ENCODE measurements at regions not wholly inside any gene's neighbourhood (a gene's known extent, or its start where the extent isn't known, plus 50 kb on each side); places are given as distances from the start of the nearest gene placed in this dataset.

DNA sequence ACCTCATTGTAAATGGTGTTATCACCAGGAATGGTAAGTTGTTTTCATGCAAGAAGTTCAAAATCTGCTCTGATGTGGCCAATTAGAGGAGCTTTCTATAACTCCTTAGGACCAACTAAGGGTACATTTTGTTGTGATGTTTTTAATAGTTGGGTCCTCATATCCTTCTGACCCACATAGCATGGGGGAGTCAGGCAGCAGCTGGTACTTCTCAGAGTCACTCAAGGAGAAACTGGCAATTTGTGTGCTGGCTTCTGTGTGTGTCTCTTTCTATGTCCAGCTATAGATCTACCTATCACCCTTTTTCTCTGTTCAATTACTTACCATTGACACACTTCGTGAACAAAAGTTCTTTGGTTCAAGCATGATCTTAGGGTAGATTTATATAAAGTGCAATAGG lies 194.3 kb upstream of the TENM3 start:
- H3K9ac ChIP-seq (ENCODE audit: low read depth in 1 of 2, low read length in 2 of 2) = no peak overlapping the region
- no peaks in the 10 kb centered on the region for H3K4me1 ChIP-seq (ENCODE audit: control insufficient read depth in 1 of 2, insufficient read depth in 2 of 2, low read length in 2 of 2)
- no peaks in the 10 kb centered on the region for H3K27me3 ChIP-seq (ENCODE audit: control insufficient read depth in 1 of 2, insufficient read depth in 2 of 2, low read length in 2 of 2)
- H3K36me3 ChIP-seq (ENCODE audit: control insufficient read depth in 1 of 2, insufficient read depth in 2 of 2, low read length in 2 of 2) = no peaks in the 10 kb centered on the region
- H3K27ac ChIP-seq (ENCODE audit: low read depth, low read length) = no peak overlapping the region
- H3K4me3 ChIP-seq (ENCODE audit: low read depth in 1 of 2, low read length in 2 of 2) = no peak overlapping the region
- no peaks in the 10 kb centered on the region for H3K9me3 ChIP-seq (ENCODE audit: control insufficient read depth in 1 of 2, low read length in 2 of 2)

DNA sequence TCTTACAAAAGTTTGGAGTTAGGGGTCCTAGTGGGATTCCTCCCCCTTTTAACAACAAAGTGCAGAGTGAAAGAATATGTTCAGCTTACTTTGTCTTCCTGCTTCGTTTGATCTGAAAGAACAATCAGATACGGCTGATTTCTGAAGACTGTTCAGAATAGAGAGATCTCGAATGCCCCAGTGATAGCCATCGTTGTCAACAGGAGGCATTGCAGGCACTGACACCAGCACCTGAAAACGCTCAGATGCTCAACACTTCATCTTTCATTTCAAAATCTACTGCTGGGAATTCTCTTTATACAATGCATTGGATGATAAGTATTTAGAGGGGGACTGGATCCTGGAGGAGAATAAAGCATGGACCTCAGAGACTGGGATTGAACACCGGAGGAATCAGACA lies 186.3 kb upstream of the TENM3 start:
- Histone ChIP-seq H3K4me1 (ENCODE audit: control insufficient read depth in 1 of 2, insufficient read depth in 2 of 2, low read length in 2 of 2) (no peaks in the 10 kb centered on the region), H3K9me3 (ENCODE audit: control insufficient read depth in 1 of 2, low read length in 2 of 2) (no peaks in the 10 kb centered on the region), H3K27me3 (ENCODE audit: control insufficient read depth in 1 of 2, insufficient read depth in 2 of 2, low read length in 2 of 2) (no peaks in the 10 kb centered on the region), H3K9ac (ENCODE audit: low read depth in 1 of 2, low read length in 2 of 2) (no peak overlapping the region), H3K36me3 (ENCODE audit: control insufficient read depth in 1 of 2, insufficient read depth in 2 of 2, low read length in 2 of 2) (no peaks in the 10 kb centered on the region), H3K4me3 (ENCODE audit: low read depth in 1 of 2, low read length in 2 of 2) (no peak overlapping the region), H3K27ac (ENCODE audit: low read depth, low read length) (no peak overlapping the region)

DNA sequence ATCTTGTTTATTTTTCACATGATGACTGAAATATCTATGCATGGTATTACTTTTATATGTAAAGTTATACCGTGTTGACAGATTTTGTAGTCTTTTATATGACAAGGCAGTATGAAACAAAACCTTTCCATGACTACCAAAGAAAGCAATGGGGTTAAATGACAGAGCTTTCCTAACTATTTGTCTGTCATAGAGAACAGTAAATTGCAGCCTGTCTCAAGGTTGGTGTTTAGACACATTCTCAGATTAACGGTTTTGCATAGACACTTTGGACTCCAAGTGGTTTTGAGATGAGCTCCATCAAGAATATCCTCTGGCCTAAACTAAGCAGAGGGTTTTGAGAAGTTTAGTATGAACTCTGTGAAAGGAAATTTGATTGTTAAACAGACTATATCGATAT lies 180.7 kb upstream of the TENM3 start:
- Histone ChIP-seq H3K36me3 (ENCODE audit: control insufficient read depth in 1 of 2, insufficient read depth in 2 of 2, low read length in 2 of 2) (no peaks in the 10 kb centered on the region), H3K4me3 (ENCODE audit: low read depth in 1 of 2, low read length in 2 of 2) (no peak overlapping the region), H3K9ac (ENCODE audit: low read depth in 1 of 2, low read length in 2 of 2) (no peak overlapping the region), H3K27me3 (ENCODE audit: control insufficient read depth in 1 of 2, insufficient read depth in 2 of 2, low read length in 2 of 2) (no peaks in the 10 kb centered on the region), H3K27ac (ENCODE audit: low read depth, low read length) (no peak overlapping the region), H3K9me3 (ENCODE audit: control insufficient read depth in 1 of 2, low read length in 2 of 2) (no peaks in the 10 kb centered on the region), H3K4me1 (ENCODE audit: control insufficient read depth in 1 of 2, insufficient read depth in 2 of 2, low read length in 2 of 2) (no peaks in the 10 kb centered on the region)

DNA sequence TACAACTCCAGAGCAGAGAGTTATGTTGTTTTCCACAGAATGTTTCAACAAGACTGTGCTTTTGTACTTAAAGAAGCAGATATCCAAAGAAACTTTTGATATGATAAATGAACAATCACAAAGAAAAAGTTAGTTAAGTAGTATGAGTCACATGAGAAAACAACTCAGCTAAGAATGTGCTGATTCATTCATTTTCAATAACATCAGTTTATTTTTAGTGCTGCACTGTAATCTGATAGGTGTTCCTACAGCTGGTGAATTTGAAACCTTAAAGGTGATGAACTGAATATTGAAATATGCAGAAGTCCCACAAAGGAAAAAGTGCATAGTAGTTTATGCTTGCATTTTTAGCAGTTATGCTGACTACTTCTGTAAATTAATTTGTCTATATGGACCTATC lies 180.3 kb upstream of the TENM3 start:
- H3K4me3 ChIP-seq (ENCODE audit: low read depth in 1 of 2, low read length in 2 of 2) = no peak overlapping the region
- H3K9ac ChIP-seq (ENCODE audit: low read depth in 1 of 2, low read length in 2 of 2) = no peak overlapping the region
- no peak overlapping the region for H3K27ac ChIP-seq (ENCODE audit: low read depth, low read length)
- H3K9me3 ChIP-seq (ENCODE audit: control insufficient read depth in 1 of 2, low read length in 2 of 2) = no peaks in the 10 kb centered on the region
- H3K27me3 ChIP-seq (ENCODE audit: control insufficient read depth in 1 of 2, insufficient read depth in 2 of 2, low read length in 2 of 2) = no peaks in the 10 kb centered on the region
- no peaks in the 10 kb centered on the region for H3K4me1 ChIP-seq (ENCODE audit: control insufficient read depth in 1 of 2, insufficient read depth in 2 of 2, low read length in 2 of 2)
- no peaks in the 10 kb centered on the region for H3K36me3 ChIP-seq (ENCODE audit: control insufficient read depth in 1 of 2, insufficient read depth in 2 of 2, low read length in 2 of 2)

DNA sequence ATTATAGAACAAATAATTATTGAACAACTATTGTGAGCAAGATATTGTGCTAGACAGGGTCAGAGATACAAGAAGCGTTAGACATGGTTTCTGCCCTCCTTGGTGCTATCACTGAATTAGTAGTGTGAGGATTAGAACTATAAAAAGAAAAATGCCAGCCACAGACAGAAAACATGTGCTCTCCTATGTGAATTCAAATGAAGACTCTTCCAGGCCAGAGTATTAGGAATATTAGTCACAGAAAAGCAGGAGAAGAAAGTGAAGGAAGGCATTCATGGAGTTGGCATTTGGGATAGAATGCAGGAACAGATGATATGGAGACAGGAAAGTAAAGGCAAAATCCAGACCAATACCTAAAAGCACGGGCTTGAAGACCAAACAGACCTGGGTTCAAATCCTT lies 179.6 kb upstream of the TENM3 start:
- H3K4me1 ChIP-seq (ENCODE audit: control insufficient read depth in 1 of 2, insufficient read depth in 2 of 2, low read length in 2 of 2) = no peaks in the 10 kb centered on the region
- H3K27me3 ChIP-seq (ENCODE audit: control insufficient read depth in 1 of 2, insufficient read depth in 2 of 2, low read length in 2 of 2) = no peaks in the 10 kb centered on the region
- no peak overlapping the region for H3K27ac ChIP-seq (ENCODE audit: low read depth, low read length)
- H3K36me3 ChIP-seq (ENCODE audit: control insufficient read depth in 1 of 2, insufficient read depth in 2 of 2, low read length in 2 of 2) = no peaks in the 10 kb centered on the region
- no peaks in the 10 kb centered on the region for H3K9me3 ChIP-seq (ENCODE audit: control insufficient read depth in 1 of 2, low read length in 2 of 2)
- no peak overlapping the region for H3K4me3 ChIP-seq (ENCODE audit: low read depth in 1 of 2, low read length in 2 of 2)
- H3K9ac ChIP-seq (ENCODE audit: low read depth in 1 of 2, low read length in 2 of 2) = no peak overlapping the region

DNA sequence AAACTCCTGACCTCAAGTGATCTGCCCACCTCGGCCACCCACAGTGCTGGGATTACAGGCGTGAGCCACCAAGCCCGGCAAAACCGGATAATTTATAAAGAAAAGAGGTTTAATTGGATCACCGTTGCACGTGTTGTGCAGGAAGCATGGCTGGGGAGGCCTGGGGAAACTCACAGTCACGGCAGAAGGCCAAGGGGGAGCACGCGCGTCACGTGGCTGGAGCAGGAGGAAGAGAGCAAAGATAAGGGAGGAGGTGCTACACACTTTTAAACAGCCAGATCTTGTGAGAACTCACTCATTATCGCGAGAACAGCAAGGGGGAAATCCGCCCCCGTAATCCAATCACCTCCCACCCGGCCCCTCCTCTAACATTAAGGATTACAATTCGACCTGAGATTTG lies 177.9 kb upstream of the TENM3 start:
- Histone ChIP-seq H3K9ac (ENCODE audit: low read depth in 1 of 2, low read length in 2 of 2) (no peak overlapping the region), H3K36me3 (ENCODE audit: control insufficient read depth in 1 of 2, insufficient read depth in 2 of 2, low read length in 2 of 2) (no peaks in the 10 kb centered on the region), H3K27ac (ENCODE audit: low read depth, low read length) (no peak overlapping the region), H3K4me1 (ENCODE audit: control insufficient read depth in 1 of 2, insufficient read depth in 2 of 2, low read length in 2 of 2) (no peaks in the 10 kb centered on the region), H3K9me3 (ENCODE audit: control insufficient read depth in 1 of 2, low read length in 2 of 2) (no peaks in the 10 kb centered on the region), H3K4me3 (ENCODE audit: low read depth in 1 of 2, low read length in 2 of 2) (no peak overlapping the region), H3K27me3 (ENCODE audit: control insufficient read depth in 1 of 2, insufficient read depth in 2 of 2, low read length in 2 of 2) (no peaks in the 10 kb centered on the region)

DNA sequence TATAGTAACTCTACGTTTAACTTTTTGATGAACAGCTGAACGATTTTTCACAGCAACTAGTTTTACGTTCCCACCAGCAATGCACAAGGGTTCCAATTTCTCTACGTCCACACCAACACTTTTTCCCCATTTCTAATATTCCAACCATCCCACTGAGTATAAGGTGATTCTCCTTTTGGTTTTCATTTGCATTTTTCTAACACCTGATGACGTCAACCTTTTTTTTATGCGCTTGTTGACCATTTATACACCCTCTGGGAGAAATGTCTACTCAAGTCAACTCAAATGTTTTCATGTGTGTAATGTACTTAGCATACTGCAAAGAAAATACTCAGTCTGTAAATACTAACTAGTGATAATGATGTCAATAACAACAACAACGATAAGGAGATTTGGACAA lies 177.2 kb upstream of the TENM3 start:
- no peaks in the 10 kb centered on the region for H3K27me3 ChIP-seq (ENCODE audit: control insufficient read depth in 1 of 2, insufficient read depth in 2 of 2, low read length in 2 of 2)
- no peaks in the 10 kb centered on the region for H3K4me1 ChIP-seq (ENCODE audit: control insufficient read depth in 1 of 2, insufficient read depth in 2 of 2, low read length in 2 of 2)
- H3K4me3 ChIP-seq (ENCODE audit: low read depth in 1 of 2, low read length in 2 of 2) = no peak overlapping the region
- no peaks in the 10 kb centered on the region for H3K36me3 ChIP-seq (ENCODE audit: control insufficient read depth in 1 of 2, insufficient read depth in 2 of 2, low read length in 2 of 2)
- H3K9ac ChIP-seq (ENCODE audit: low read depth in 1 of 2, low read length in 2 of 2) = no peak overlapping the region
- H3K27ac ChIP-seq (ENCODE audit: low read depth, low read length) = no peak overlapping the region
- no peaks in the 10 kb centered on the region for H3K9me3 ChIP-seq (ENCODE audit: control insufficient read depth in 1 of 2, low read length in 2 of 2)

DNA sequence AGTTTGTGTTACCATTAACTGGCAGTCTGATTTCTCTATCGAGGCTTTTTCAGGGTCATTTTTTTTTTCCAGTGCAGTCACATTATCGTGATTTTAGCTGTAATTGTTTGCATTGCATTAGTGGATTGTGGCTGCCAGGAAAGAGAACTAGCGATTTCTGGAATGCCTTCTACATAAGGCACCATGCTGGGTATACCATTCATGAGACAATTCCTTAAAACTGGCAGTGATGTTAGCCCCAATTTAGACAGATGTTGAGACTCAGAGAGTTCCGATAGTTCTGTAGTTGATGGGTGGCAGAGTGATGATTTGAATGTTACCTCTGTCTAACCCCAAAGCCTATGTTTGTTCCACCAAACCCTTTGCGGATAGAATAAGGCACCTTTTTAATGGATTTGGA lies 175.4 kb upstream of the TENM3 start:
- Histone ChIP-seq H3K27me3 (ENCODE audit: control insufficient read depth in 1 of 2, insufficient read depth in 2 of 2, low read length in 2 of 2) (no peaks in the 10 kb centered on the region), H3K4me1 (ENCODE audit: control insufficient read depth in 1 of 2, insufficient read depth in 2 of 2, low read length in 2 of 2) (no peaks in the 10 kb centered on the region), H3K27ac (ENCODE audit: low read depth, low read length) (no peak overlapping the region), H3K36me3 (ENCODE audit: control insufficient read depth in 1 of 2, insufficient read depth in 2 of 2, low read length in 2 of 2) (no peaks in the 10 kb centered on the region), H3K4me3 (ENCODE audit: low read depth in 1 of 2, low read length in 2 of 2) (no peak overlapping the region), H3K9ac (ENCODE audit: low read depth in 1 of 2, low read length in 2 of 2) (no peak overlapping the region), H3K9me3 (ENCODE audit: control insufficient read depth in 1 of 2, low read length in 2 of 2) (no peaks in the 10 kb centered on the region)

DNA sequence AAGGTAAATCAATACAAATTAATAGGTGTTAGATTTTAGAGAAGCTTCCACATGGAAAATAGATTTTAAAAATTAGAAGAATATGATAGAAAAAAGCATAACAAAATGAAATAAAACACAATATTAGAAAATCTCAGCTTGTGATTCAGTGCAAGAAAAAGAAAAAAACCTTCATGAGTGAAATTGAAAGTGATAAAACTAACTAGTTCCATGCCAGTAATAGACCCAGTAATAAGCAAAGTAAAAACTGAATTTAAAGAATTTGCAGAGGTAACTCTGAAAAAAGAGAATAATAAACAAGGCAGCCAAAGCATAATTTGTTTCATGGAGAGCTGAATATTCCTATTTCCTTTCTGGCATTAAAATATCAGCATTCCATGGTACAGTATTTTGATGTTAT lies 174.3 kb upstream of the TENM3 start:
- no peaks in the 10 kb centered on the region for H3K9me3 ChIP-seq (ENCODE audit: control insufficient read depth in 1 of 2, low read length in 2 of 2)
- H3K27ac ChIP-seq (ENCODE audit: low read depth, low read length) = no peak overlapping the region
- H3K9ac ChIP-seq (ENCODE audit: low read depth in 1 of 2, low read length in 2 of 2) = no peak overlapping the region
- H3K36me3 ChIP-seq (ENCODE audit: control insufficient read depth in 1 of 2, insufficient read depth in 2 of 2, low read length in 2 of 2) = no peaks in the 10 kb centered on the region
- no peaks in the 10 kb centered on the region for H3K4me1 ChIP-seq (ENCODE audit: control insufficient read depth in 1 of 2, insufficient read depth in 2 of 2, low read length in 2 of 2)
- no peaks in the 10 kb centered on the region for H3K27me3 ChIP-seq (ENCODE audit: control insufficient read depth in 1 of 2, insufficient read depth in 2 of 2, low read length in 2 of 2)
- H3K4me3 ChIP-seq (ENCODE audit: low read depth in 1 of 2, low read length in 2 of 2) = no peak overlapping the region

DNA sequence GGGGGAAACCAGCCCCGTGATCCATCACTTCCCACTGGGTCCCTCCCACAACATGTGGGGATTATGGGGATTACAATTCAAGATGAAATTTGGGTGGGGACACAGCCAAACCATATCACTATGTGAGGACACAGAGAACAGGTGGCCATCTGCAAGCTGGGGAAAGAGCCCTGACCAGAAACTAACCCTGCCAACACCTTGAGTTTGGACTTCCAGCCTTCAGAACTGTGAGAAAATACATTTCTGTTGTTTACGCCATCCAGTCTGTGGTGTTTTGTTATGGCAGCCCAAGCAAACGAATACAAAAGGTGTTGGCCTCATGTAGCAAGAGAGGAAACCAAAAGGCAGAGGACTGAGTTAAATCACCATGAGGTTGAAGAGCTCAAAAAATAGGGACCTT lies 169.9 kb upstream of the TENM3 start:
- H3K4me3 ChIP-seq (ENCODE audit: low read depth in 1 of 2, low read length in 2 of 2) = no peak overlapping the region
- H3K27me3 ChIP-seq (ENCODE audit: control insufficient read depth in 1 of 2, insufficient read depth in 2 of 2, low read length in 2 of 2) = no peaks in the 10 kb centered on the region
- H3K4me1 ChIP-seq (ENCODE audit: control insufficient read depth in 1 of 2, insufficient read depth in 2 of 2, low read length in 2 of 2) = no peaks in the 10 kb centered on the region
- no peaks in the 10 kb centered on the region for H3K9me3 ChIP-seq (ENCODE audit: control insufficient read depth in 1 of 2, low read length in 2 of 2)
- H3K36me3 ChIP-seq (ENCODE audit: control insufficient read depth in 1 of 2, insufficient read depth in 2 of 2, low read length in 2 of 2) = no peaks in the 10 kb centered on the region
- no peak overlapping the region for H3K27ac ChIP-seq (ENCODE audit: low read depth, low read length)
- H3K9ac ChIP-seq (ENCODE audit: low read depth in 1 of 2, low read length in 2 of 2) = no peak overlapping the region

DNA sequence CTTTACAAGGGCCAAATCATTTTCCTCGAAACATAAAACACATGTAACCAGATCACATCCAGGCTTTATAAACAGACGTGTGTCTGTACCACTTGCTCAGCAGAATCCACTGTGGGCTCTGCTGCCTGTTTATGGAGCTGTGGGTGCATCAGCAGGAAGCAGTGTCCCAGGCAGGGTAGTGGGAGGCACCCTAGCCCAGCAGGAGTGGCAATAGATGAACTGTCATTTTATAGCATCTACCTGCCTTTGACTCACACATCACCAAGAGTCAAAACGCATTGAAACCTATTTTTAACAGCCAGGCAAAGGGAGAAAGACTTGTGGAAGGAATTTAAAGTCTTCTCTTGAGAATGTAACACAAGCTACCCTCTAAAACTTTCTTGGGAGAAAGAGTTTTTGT lies 169.1 kb upstream of the TENM3 start:
- Histone ChIP-seq H3K4me3 (ENCODE audit: low read depth in 1 of 2, low read length in 2 of 2) (no peak overlapping the region), H3K9ac (ENCODE audit: low read depth in 1 of 2, low read length in 2 of 2) (no peak overlapping the region), H3K9me3 (ENCODE audit: control insufficient read depth in 1 of 2, low read length in 2 of 2) (no peaks in the 10 kb centered on the region), H3K4me1 (ENCODE audit: control insufficient read depth in 1 of 2, insufficient read depth in 2 of 2, low read length in 2 of 2) (no peaks in the 10 kb centered on the region), H3K27ac (ENCODE audit: low read depth, low read length) (no peak overlapping the region), H3K36me3 (ENCODE audit: control insufficient read depth in 1 of 2, insufficient read depth in 2 of 2, low read length in 2 of 2) (no peaks in the 10 kb centered on the region), H3K27me3 (ENCODE audit: control insufficient read depth in 1 of 2, insufficient read depth in 2 of 2, low read length in 2 of 2) (no peaks in the 10 kb centered on the region)
